ENCODE measurements at regions not wholly inside any gene's neighbourhood (a gene's known extent, or its start where the extent isn't known, plus 50 kb on each side); places are given as distances from the start of the nearest gene placed in this dataset.

DNA sequence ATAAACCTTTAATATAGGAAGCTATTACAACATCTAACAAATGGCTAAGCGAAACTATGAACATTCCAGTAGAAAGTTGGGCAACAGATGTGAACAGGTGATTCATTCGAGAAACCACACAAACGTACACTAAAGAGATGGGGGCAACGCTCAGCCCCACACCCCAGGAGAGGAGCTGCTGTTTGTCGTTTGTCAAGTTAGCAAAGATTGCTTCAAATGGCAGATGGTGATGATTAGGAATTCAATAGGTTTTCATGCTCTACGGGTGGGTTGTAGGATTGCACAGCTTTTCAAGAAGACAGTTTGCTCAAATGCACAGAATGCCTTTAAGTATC lies 154.7 kb upstream of the HDAC4 start:
- intact Hi-C loops (cut with micrococcal nuclease), result no loop called here
- CTCF ChIA-PET, result no interaction called here
- no TSS peak for BruUV-seq (replicated peaks)

More for the DNA sequence above, 154.7 kb upstream of the HDAC4 start:
- Histone ChIP-seq H3K9me3 (replicated peaks; ENCODE audit: control insufficient read depth, insufficient read depth, low read length) (peaks cover 2% of the 10 kb centered on the region), H3K4me2 (ENCODE audit: insufficient read depth, low read length) (no peak overlapping the region), H3K36me3 (ENCODE audit: control insufficient read depth in 2 of 2, extremely low read depth in 1 of 2, insufficient read depth in 2 of 2, low read length in 2 of 2) (no peaks in the 10 kb centered on the region), H2AFZ (ENCODE audit: low read depth, low read length) (no peak overlapping the region), H3K9ac (replicated peaks; ENCODE audit: extremely low read depth, insufficient read depth, low read length) (no peak overlapping the region), H3K27me3 (ENCODE audit: control insufficient read depth in 2 of 2, insufficient read depth in 2 of 2, low read length in 2 of 2) (no peaks in the 10 kb centered on the region), H3K27ac (ENCODE audit: insufficient read depth, low read depth, low read length) (no peak overlapping the region), H3K4me3 (replicated peaks in 1 of 3; ENCODE audit: insufficient read depth in 1 of 3, low read depth in 1 of 3, low read length in 3 of 3) (no peak overlapping the region), H3K4me1 (ENCODE audit: control insufficient read depth, extremely low read depth, insufficient read depth, low read length) (no peaks in the 10 kb centered on the region), H4K20me1 (replicated peaks; ENCODE audit: control insufficient read depth, extremely low read depth, insufficient read depth, low read length) (no peaks in the 10 kb centered on the region), H3K9me1 (replicated peaks; ENCODE audit: control insufficient read depth, extremely low read depth, insufficient read depth, low read length) (no peaks in the 10 kb centered on the region), H3K79me2 (ENCODE audit: control insufficient read depth, insufficient read depth, low read length) (no peaks in the 10 kb centered on the region)
- POLR2A ChIA-PET, result no interaction called here
- DNase-seq (ENCODE audit: low read depth, low spot score), result no peak
- FAIRE-seq, result no peak
- TF ChIP-seq, protein P1, sequence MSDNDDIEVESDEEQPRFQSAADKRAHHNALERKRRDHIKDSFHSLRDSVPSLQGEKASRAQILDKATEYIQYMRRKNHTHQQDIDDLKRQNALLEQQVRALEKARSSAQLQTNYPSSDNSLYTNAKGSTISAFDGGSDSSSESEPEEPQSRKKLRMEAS (IDR thresholded peaks at IDR 0.05; ENCODE audit: insufficient read depth, insufficient read length), result no peak
- TF ChIP-seq GATA2 (IDR thresholded peaks at IDR 0.05; ENCODE audit: insufficient read depth, insufficient read length, low read depth, low read length), result no peak
- no peak for TF ChIP-seq POLR2A (IDR thresholded peaks at IDR 0.05; ENCODE audit: low read depth, low read length)
- no peak for TF ChIP-seq POLR2AphosphoS5 (IDR thresholded peaks at IDR 0.05; ENCODE audit: insufficient read depth, low read depth, low read length)
- no peak for TF ChIP-seq MYC (IDR thresholded peaks at IDR 0.05; ENCODE audit: low read depth, low read length)
- TF ChIP-seq JUN (IDR thresholded peaks at IDR 0.05; ENCODE audit: borderline replicate concordance, insufficient read depth, insufficient read length, low read depth), result no peak
- TF ChIP-seq, protein P2, sequence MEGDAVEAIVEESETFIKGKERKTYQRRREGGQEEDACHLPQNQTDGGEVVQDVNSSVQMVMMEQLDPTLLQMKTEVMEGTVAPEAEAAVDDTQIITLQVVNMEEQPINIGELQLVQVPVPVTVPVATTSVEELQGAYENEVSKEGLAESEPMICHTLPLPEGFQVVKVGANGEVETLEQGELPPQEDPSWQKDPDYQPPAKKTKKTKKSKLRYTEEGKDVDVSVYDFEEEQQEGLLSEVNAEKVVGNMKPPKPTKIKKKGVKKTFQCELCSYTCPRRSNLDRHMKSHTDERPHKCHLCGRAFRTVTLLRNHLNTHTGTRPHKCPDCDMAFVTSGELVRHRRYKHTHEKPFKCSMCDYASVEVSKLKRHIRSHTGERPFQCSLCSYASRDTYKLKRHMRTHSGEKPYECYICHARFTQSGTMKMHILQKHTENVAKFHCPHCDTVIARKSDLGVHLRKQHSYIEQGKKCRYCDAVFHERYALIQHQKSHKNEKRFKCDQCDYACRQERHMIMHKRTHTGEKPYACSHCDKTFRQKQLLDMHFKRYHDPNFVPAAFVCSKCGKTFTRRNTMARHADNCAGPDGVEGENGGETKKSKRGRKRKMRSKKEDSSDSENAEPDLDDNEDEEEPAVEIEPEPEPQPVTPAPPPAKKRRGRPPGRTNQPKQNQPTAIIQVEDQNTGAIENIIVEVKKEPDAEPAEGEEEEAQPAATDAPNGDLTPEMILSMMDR (IDR thresholded peaks at IDR 0.05; ENCODE audit: extremely low read depth in 1 of 2, insufficient read depth in 1 of 2, low read depth in 1 of 2, low read length in 2 of 2), result no peak
- no peak for TF ChIP-seq FOS (IDR thresholded peaks at IDR 0.05; ENCODE audit: borderline replicate concordance, insufficient read depth, low read length)
- dilution Hi-C loops (cut with MboI; ENCODE audit: extremely low pct_ligation_motif_present, low sequenced_read_pairs), result no loop called here
